Neural progenitor cell (in vitro differentiated cells): ENCODE measurements at regions not wholly inside any gene's neighbourhood (a gene's known extent, or its start where the extent isn't known, plus 50 kb on each side); places are given as distances from the start of the nearest gene placed in this dataset.

Experiments used
- DNase-seq: peaks from one replicate; pipeline ENCODE4 v3.0.0-alpha.2; 2016; ENCODE audit warnings: low spot score
- H2AFZ ChIP-seq: fragments of 200-600 bp; sonication (generic); replicated peaks from 2 replicates; pipeline ENCODE4 v1.6.1; 2016; ENCODE audit warnings: antibody characterized with exemption
- H3F3A ChIP-seq: fragments of 200-600 bp; sonication (generic); 2 replicates; pipeline ENCODE4 v1.6.1; 2016; ENCODE audit warnings: antibody characterized with exemption, low read depth
- H3K27ac ChIP-seq: fragments of 200-600 bp; sonication (generic); 2 replicates; pipeline ENCODE4 v1.5.1; 2016; ENCODE audit warnings: mild to moderate bottlenecking
- H3K27me3 ChIP-seq: fragments of 200-600 bp; sonication (generic); 2 replicates; pipeline ENCODE4 v1.6.1; 2016; ENCODE audit warnings: mild to moderate bottlenecking, moderate library complexity
- H3K36me3 ChIP-seq: fragments of 200-600 bp; sonication (generic); 2 replicates; pipeline ENCODE4 v1.5.1; 2016
- H3K4me1 ChIP-seq: fragments of 200-600 bp; sonication (generic); 2 replicates; pipeline ENCODE4 v1.6.1; 2016; ENCODE audit warnings: mixed run types
- H3K4me2 ChIP-seq: fragments of 200-600 bp; sonication (generic); 2 replicates; pipeline ENCODE4 v1.6.1; 2016
- H3K4me3 ChIP-seq: fragments of 200-600 bp; sonication (generic); 2 replicates; pipeline ENCODE4 v1.5.1; 2016
- H3K79me2 ChIP-seq: fragments of 200-600 bp; sonication (generic); 2 replicates; pipeline ENCODE4 v1.6.1; 2016; ENCODE audit warnings: low read depth
- H3K9ac ChIP-seq: fragments of 200-600 bp; sonication (generic); 2 replicates; pipeline ENCODE4 v1.6.1; 2016
- H3K9me3 ChIP-seq: fragments of 200-600 bp; sonication (generic); 2 replicates; pipeline ENCODE4 v1.5.1; 2016; ENCODE audit warnings: low read depth
- H4K20me1 ChIP-seq: fragments of 200-600 bp; sonication (generic); 2 replicates; pipeline ENCODE4 v1.6.1; 2016; ENCODE audit warnings: low read depth
- H3K27ac Mint-ChIP-seq: 3 replicates; pipeline ENCODE4 v1.8.0; 2021; ENCODE audit warnings: mixed read lengths
- H3K27me3 Mint-ChIP-seq: 2 replicates; pipeline ENCODE4 v1.8.0; 2022; ENCODE audit warnings: low read depth, mild to moderate bottlenecking, inconsistent platforms, moderate library complexity, mixed read lengths; ENCODE audit not compliant: insufficient read depth
- H3K36me3 Mint-ChIP-seq: 3 replicates; pipeline ENCODE4 v1.8.0; 2021; ENCODE audit warnings: mixed read lengths
- H3K4me1 Mint-ChIP-seq: 3 replicates; pipeline ENCODE4 v1.8.0; 2021; ENCODE audit warnings: mixed read lengths
- H3K4me3 Mint-ChIP-seq: 3 replicates; pipeline ENCODE4 v1.8.0; 2021; ENCODE audit warnings: mild to moderate bottlenecking, moderate library complexity, mixed read lengths
- H3K9me3 Mint-ChIP-seq: 3 replicates; pipeline ENCODE4 v1.8.0; 2020; ENCODE audit warnings: mixed read lengths
- EZH2 ChIP-seq: fragments of 200-600 bp; sonication (generic); IDR thresholded peaks from 2 replicates; pipeline ENCODE4 v1.6.1; 2017; ENCODE audit warnings: antibody characterized with exemption, mild to moderate bottlenecking, moderate library complexity
- EZH2phosphoT487 ChIP-seq: fragments of 200-600 bp; sonication (generic); IDR thresholded peaks from 2 replicates; pipeline ENCODE4 v1.6.1; 2017; ENCODE audit warnings: antibody characterized with exemption
- TF ChIP-seq, protein P1 (sequence below): fragments of 200-600 bp; sonication (generic); IDR thresholded peaks from 2 replicates; pipeline ENCODE4 v1.5.1; 2017; ENCODE audit warnings: antibody characterized with exemption, mild to moderate bottlenecking

DNA sequence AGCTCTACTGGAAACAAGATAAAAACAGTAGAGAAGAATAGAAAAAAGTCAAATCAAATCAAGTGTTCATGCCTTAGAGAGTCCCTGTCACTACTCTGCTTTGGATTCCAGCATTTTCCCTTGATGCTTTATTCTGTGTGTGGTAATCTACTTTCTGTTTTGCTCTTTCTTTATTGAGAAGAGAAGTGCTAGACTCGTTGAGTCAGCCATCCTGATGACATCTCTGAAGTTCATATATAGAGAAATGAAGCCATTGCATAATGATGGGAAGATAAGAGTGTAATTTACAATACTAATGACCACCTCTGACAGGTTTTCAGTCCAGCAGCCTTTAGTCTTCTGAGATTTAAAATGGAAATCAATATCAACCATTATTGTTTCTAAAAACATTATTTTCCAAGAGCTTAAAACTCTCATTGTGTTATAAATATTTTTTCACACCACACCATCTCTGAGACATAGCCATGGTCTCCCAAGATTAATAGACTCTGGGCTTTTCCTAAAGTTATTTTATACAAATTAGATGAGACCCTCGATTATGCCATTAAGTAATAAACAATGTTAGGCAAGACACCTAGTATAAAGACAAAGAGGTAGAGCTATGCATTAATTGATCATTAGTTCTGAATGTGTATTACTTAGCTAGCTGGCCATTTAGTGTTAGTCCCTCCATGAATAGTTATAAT, 679.0 kb upstream of the ACVR2A start:
- no peak overlapping the region for H3K4me3 Mint-ChIP-seq
- H3K27ac Mint-ChIP-seq = no peak overlapping the region
- Histone ChIP-seq H3K36me3 (no peaks in the 10 kb centered on the region), H3K4me3 (no peak overlapping the region), H3K4me1 (no peaks in the 10 kb centered on the region), H4K20me1 (no peaks in the 10 kb centered on the region), H3K9ac (no peak overlapping the region), H3K79me2 (no peaks in the 10 kb centered on the region), H3F3A (no peaks in the 10 kb centered on the region), H3K4me2 (no peak overlapping the region), H3K9me3 (no peaks in the 10 kb centered on the region), H3K27ac (no peak overlapping the region), H2AFZ (no peak overlapping the region), H3K27me3 (no peaks in the 10 kb centered on the region)
- no peaks in the 10 kb centered on the region for H3K27me3 Mint-ChIP-seq
- H3K4me1 Mint-ChIP-seq = no peaks in the 10 kb centered on the region
- DNase-seq = no peak
- no peaks in the 10 kb centered on the region for H3K9me3 Mint-ChIP-seq
- TF ChIP-seq EZH2 (no peak), EZH2phosphoT487 (no peak)
- TF ChIP-seq, protein P1, sequence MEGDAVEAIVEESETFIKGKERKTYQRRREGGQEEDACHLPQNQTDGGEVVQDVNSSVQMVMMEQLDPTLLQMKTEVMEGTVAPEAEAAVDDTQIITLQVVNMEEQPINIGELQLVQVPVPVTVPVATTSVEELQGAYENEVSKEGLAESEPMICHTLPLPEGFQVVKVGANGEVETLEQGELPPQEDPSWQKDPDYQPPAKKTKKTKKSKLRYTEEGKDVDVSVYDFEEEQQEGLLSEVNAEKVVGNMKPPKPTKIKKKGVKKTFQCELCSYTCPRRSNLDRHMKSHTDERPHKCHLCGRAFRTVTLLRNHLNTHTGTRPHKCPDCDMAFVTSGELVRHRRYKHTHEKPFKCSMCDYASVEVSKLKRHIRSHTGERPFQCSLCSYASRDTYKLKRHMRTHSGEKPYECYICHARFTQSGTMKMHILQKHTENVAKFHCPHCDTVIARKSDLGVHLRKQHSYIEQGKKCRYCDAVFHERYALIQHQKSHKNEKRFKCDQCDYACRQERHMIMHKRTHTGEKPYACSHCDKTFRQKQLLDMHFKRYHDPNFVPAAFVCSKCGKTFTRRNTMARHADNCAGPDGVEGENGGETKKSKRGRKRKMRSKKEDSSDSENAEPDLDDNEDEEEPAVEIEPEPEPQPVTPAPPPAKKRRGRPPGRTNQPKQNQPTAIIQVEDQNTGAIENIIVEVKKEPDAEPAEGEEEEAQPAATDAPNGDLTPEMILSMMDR = no peak
- no peaks in the 10 kb centered on the region for H3K36me3 Mint-ChIP-seq

DNA sequence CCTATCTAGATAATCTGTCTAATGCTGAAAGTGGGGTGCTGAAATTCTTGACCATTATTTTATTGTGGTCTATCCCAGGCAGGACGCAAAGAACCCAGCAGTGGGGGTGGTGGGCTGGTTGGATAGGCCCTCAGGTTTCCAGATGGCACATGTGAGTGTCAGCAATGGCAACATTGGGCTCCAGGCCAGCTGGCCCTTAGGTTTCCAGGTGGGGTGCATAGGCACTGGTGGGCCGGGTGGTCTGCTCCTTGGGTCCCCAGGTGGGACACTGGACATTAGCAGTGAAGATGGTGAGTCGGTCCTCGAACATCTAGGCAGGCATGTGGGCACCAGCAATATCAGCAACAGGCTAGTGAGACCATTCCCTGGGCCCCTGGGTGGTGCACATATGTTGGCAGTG, 680.3 kb upstream of the ACVR2A start:
- H3K9me3 Mint-ChIP-seq = no peaks in the 10 kb centered on the region
- no peaks in the 10 kb centered on the region for H3K27me3 Mint-ChIP-seq
- H3K9ac ChIP-seq = no peak overlapping the region
- no peaks in the 10 kb centered on the region for H3K36me3 ChIP-seq
- H3K4me1 Mint-ChIP-seq = no peaks in the 10 kb centered on the region
- H4K20me1 ChIP-seq = no peaks in the 10 kb centered on the region
- H3K27ac Mint-ChIP-seq = no peak overlapping the region
- no peak overlapping the region for H3K27ac ChIP-seq
- H2AFZ ChIP-seq = no peak overlapping the region
- TF ChIP-seq EZH2phosphoT487 (no peak), EZH2 (no peak)
- TF ChIP-seq, protein P1 = no peak
- no peak overlapping the region for H3K4me3 Mint-ChIP-seq
- no peak overlapping the region for H3K4me2 ChIP-seq
- H3K4me3 ChIP-seq = no peak overlapping the region
- no peaks in the 10 kb centered on the region for H3F3A ChIP-seq
- no peaks in the 10 kb centered on the region for H3K27me3 ChIP-seq
- no peaks in the 10 kb centered on the region for H3K9me3 ChIP-seq
- no peaks in the 10 kb centered on the region for H3K79me2 ChIP-seq
- no peaks in the 10 kb centered on the region for H3K4me1 ChIP-seq
- no peaks in the 10 kb centered on the region for H3K36me3 Mint-ChIP-seq
- no peak for DNase-seq

DNA sequence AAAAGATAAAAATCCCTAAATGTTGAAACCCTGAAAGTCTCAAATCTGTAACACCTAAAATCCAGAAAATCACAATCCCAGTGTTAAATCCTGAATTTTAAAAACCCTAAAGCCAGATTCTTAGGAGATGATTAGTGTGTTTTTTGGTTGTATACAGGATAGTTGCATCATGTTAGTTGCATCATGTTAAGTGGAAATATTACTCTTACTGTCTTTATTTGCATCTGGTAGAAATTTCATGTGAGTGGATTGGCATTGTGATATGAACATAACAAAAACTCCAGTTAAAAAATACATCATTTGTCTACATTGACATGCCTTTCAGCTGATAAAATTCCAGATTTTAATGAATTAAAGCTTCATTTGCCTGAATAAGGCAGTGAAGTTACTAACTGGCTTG, 683.1 kb upstream of the ACVR2A start:
- Histone ChIP-seq H3K79me2 (no peaks in the 10 kb centered on the region), H3K4me1 (no peaks in the 10 kb centered on the region), H3F3A (no peaks in the 10 kb centered on the region), H3K9me3 (no peaks in the 10 kb centered on the region), H3K36me3 (no peaks in the 10 kb centered on the region), H4K20me1 (no peaks in the 10 kb centered on the region), H3K4me3 (no peak overlapping the region), H3K27ac (no peak overlapping the region), H2AFZ (no peak overlapping the region), H3K9ac (no peak overlapping the region), H3K27me3 (no peaks in the 10 kb centered on the region), H3K4me2 (no peak overlapping the region)
- H3K27me3 Mint-ChIP-seq = no peaks in the 10 kb centered on the region
- H3K9me3 Mint-ChIP-seq = no peaks in the 10 kb centered on the region
- no peaks in the 10 kb centered on the region for H3K36me3 Mint-ChIP-seq
- H3K4me1 Mint-ChIP-seq = no peaks in the 10 kb centered on the region
- no peak overlapping the region for H3K4me3 Mint-ChIP-seq
- H3K27ac Mint-ChIP-seq = no peak overlapping the region
- no peak for DNase-seq
- TF ChIP-seq EZH2phosphoT487 = no peak
- no peak for TF ChIP-seq EZH2
- TF ChIP-seq, protein P1 = no peak
